NCI-H128 (cell line): ENCODE measurements at regions not wholly inside any gene's neighbourhood (a gene's known extent, or its start where the extent isn't known, plus 50 kb on each side); places are given as distances from the start of the nearest gene placed in this dataset.

ENCODE experiments used
- DNase-seq: peaks from one replicate; lab custom pipeline; 2025; ENCODE audit not compliant: unreplicated experiment; lab: John Stamatoyannopoulos, UW

- no peak for DNase-seq
Observed at GRCh38 chr2:176751314-176752227, 461.0 kb upstream of the HNRNPA3 start.

- no peak for DNase-seq
Observed at GRCh38 chr2:176752295-176752694, 460.3 kb upstream of the HNRNPA3 start.

GRCh38 chr2:176753205-176753604 lies 459.4 kb upstream of the HNRNPA3 start:
- DNase-seq: no peak

- no peak for DNase-seq
Observed at GRCh38 chr2:176753752-176754474, 458.7 kb upstream of the HNRNPA3 start.

- no peak for DNase-seq
Observed at GRCh38 chr2:176755537-176756135, 457.0 kb upstream of the HNRNPA3 start.

GRCh38 chr2:176758426-176758825 lies 454.2 kb upstream of the HNRNPA3 start:
- no peak for DNase-seq

GRCh38 chr2:176760439-176760838 lies 452.2 kb upstream of the HNRNPA3 start:
- DNase-seq: no peak

GRCh38 chr2:176763130-176763529 lies 449.5 kb upstream of the HNRNPA3 start:
- no peak for DNase-seq

GRCh38 chr2:176763851-176764404 lies 448.7 kb upstream of the HNRNPA3 start:
- no peak for DNase-seq

GRCh38 chr2:176764921-176765320 lies 447.7 kb upstream of the HNRNPA3 start:
- no peak for DNase-seq

- DNase-seq: no peak
Observed at GRCh38 chr2:176766005-176766404, 446.6 kb upstream of the HNRNPA3 start.

GRCh38 chr2:176768185-176768584 lies 444.4 kb upstream of the HNRNPA3 start:
- no peak for DNase-seq

GRCh38 chr2:176769021-176769420 lies 443.6 kb upstream of the HNRNPA3 start:
- no peak for DNase-seq

GRCh38 chr2:176769499-176770370 lies 442.9 kb upstream of the HNRNPA3 start:
- DNase-seq: no peak

- DNase-seq: no peak
Observed at GRCh38 chr2:176772816-176773215, 439.8 kb upstream of the HNRNPA3 start.

GRCh38 chr2:176774766-176775451 lies 437.7 kb upstream of the HNRNPA3 start:
- DNase-seq: no peak

GRCh38 chr2:176777262-176777661 lies 435.3 kb upstream of the HNRNPA3 start:
- no peak for DNase-seq

- DNase-seq: no peak
Observed at GRCh38 chr2:176779917-176780316, 432.7 kb upstream of the HNRNPA3 start.

- no peak for DNase-seq
Observed at GRCh38 chr2:176780348-176780747, 432.2 kb upstream of the HNRNPA3 start.
